Suprapubic skin (tissue), 4 donors: ENCODE measurements at regions not wholly inside any gene's neighbourhood (a gene's known extent, or its start where the extent isn't known, plus 50 kb on each side); places are given as distances from the start of the nearest gene placed in this dataset.

Experiments
- CTCF ChIP-seq, 2 donors: fragments of 200-600 bp in 1 of 2; fragments of 450-650 bp in 1 of 2; sonication (generic) in 1 of 2; IDR thresholded peaks; one replicate each; pipeline ENCODE4 v1.5.1; 2016 to 2019; ENCODE audit warnings: antibody characterized with exemption in 2 of 2, mild to moderate bottlenecking in 1 of 2, moderate library complexity in 1 of 2
- POLR2A ChIP-seq, 2 donors: fragments of 450-650 bp; IDR thresholded peaks; one replicate each; pipeline ENCODE4 v1.6.1; 2017; ENCODE audit warnings: antibody characterized with exemption in 2 of 2, mild to moderate bottlenecking in 2 of 2, moderate library complexity in 2 of 2
- POLR2AphosphoS5 ChIP-seq, 3 donors: sonication (generic); formaldehyde crosslinking; IDR thresholded peaks; one replicate each; pipeline ENCODE4 v1.6.1; 2017; ENCODE audit warnings: antibody characterized with exemption in 3 of 3

- TF ChIP-seq CTCF (IDR thresholded peaks at IDR 0.05) (no peak), POLR2AphosphoS5 (IDR thresholded peaks at IDR 0.05) (no peak), POLR2A (IDR thresholded peaks at IDR 0.05) (no peak)
Observed at GRCh38 chr2:19542796-19543662, 184.6 kb upstream of the OSR1 start.
